Myocyte (in vitro differentiated cells): ENCODE measurements at regions not wholly inside any gene's neighbourhood (a gene's known extent, or its start where the extent isn't known, plus 50 kb on each side); places are given as distances from the start of the nearest gene placed in this dataset.
"Not testable (repeated sequence)": the region's sequence is repeated elsewhere in the genome, so short reads cannot be mapped to it uniquely, and the experiment has no call there.

Source experiments
- DNase-seq: peaks from one replicate; pipeline ENCODE4 v3.0.0-alpha.2; 2012; ENCODE audit warnings: low read depth

- DNase-seq, result no peak
Observed at GRCh38 chrX:36650622-36651021, 357.5 kb upstream of the FAM47C start.

- no peak for DNase-seq
Observed at GRCh38 chrX:36683507-36683906, 324.7 kb upstream of the FAM47C start.

GRCh38 chrX:36684053-36684452, 324.1 kb upstream of the FAM47C start:
- peak; percentile 2 for DNase-seq

- DNase-seq, result no peak
Observed at GRCh38 chrX:36721990-36722389, 286.2 kb upstream of the FAM47C start.

GRCh38 chrX:36753602-36754001, 254.6 kb upstream of the FAM47C start:
- DNase-seq, result no peak

GRCh38 chrX:36787752-36788151, 220.4 kb upstream of the FAM47C start:
- no peak for DNase-seq

- no peak for DNase-seq
Observed at GRCh38 chrX:36803151-36803550, 205.0 kb upstream of the FAM47C start.

- DNase-seq, result no peak
Observed at GRCh38 chrX:36804066-36804465, 204.1 kb upstream of the FAM47C start.

GRCh38 chrX:36844857-36845256, 163.3 kb upstream of the FAM47C start:
- DNase-seq, result no peak

- no peak for DNase-seq
Observed at GRCh38 chrX:36847496-36847895, 160.7 kb upstream of the FAM47C start.

GRCh38 chrX:36849407-36849806, 158.8 kb upstream of the FAM47C start:
- no peak for DNase-seq

- DNase-seq, result peak; percentile 2
Observed at GRCh38 chrX:36856849-36857248, 151.3 kb upstream of the FAM47C start.

- DNase-seq, result no peak
Observed at GRCh38 chrX:36859231-36859630, 148.9 kb upstream of the FAM47C start.

- no peak for DNase-seq
Observed at GRCh38 chrX:36861601-36862000, 146.6 kb upstream of the FAM47C start.

- peak; percentile 46 for DNase-seq
Observed at GRCh38 chrX:36867143-36867542, 141.0 kb upstream of the FAM47C start.

- DNase-seq, result no peak
Observed at GRCh38 chrX:36868592-36868991, 139.6 kb upstream of the FAM47C start.

GRCh38 chrX:36869457-36869856, 138.7 kb upstream of the FAM47C start:
- no peak for DNase-seq

- DNase-seq, result no peak
Observed at GRCh38 chrX:36897690-36898089, 110.5 kb upstream of the FAM47C start.

- no peak for DNase-seq
Observed at GRCh38 chrX:36898301-36898700, 109.9 kb upstream of the FAM47C start.

- not testable (repeated sequence) for DNase-seq
Observed at GRCh38 chrX:36904561-36904960, 103.6 kb upstream of the FAM47C start.

- peak; percentile 14 for DNase-seq
Observed at GRCh38 chrX:36908801-36909675, 99.1 kb upstream of the FAM47C start.

- DNase-seq, result peak; percentile 17
Observed at GRCh38 chrX:36909676-36910030, 98.5 kb upstream of the FAM47C start.

- DNase-seq, result no peak
Observed at GRCh38 chrX:36913551-36913950, 94.6 kb upstream of the FAM47C start.
